Astrocyte of the cerebellum (primary cell): ENCODE measurements at regions not wholly inside any gene's neighbourhood (a gene's known extent, or its start where the extent isn't known, plus 50 kb on each side); places are given as distances from the start of the nearest gene placed in this dataset.

Experiments used
- DNase-seq: peaks from one replicate; pipeline ENCODE4 v3.0.0-alpha.2; 2011; ENCODE audit warnings: low read depth
- H3K4me3 ChIP-seq: 2 replicates; pipeline ENCODE4 v1.5.1; 2011; ENCODE audit warnings: mild to moderate bottlenecking, low read depth, low read length, moderate library complexity
- in situ Hi-C: cut with HindIII; loops from 2 replicates; pipeline ENCODE4 v1.10.0; 2017; ENCODE audit warnings: low sequenced_read_pairs
- TF ChIP-seq, protein P1 (sequence below): IDR thresholded peaks from 2 replicates; pipeline ENCODE4 v1.5.1; 2012; ENCODE audit warnings: low read length, low read depth, moderate library complexity, mild to moderate bottlenecking; ENCODE audit errors: missing control alignments

DNA sequence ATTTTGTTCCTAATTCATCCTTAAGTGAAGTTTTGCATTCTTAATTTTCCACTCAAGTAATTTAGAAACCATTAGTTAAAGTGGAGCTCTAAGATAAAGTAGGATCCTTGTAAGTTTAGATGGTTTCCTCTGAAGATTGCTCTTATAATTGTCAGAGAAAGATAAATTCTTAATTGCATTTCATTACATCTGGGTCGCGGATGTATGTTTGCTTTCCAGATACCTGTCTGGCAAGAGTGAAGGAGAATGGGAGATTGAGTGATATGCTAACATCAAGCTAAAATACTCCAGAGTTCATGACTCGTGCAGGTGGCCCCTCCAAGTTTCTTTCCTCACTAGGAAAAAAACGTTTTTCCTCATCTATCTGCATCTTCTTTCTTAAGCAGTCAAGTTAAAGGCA lies 361.8 kb downstream of the DOK5 start:
- in situ Hi-C loops = no loop called here
- no peak for DNase-seq
- TF ChIP-seq, protein P1, sequence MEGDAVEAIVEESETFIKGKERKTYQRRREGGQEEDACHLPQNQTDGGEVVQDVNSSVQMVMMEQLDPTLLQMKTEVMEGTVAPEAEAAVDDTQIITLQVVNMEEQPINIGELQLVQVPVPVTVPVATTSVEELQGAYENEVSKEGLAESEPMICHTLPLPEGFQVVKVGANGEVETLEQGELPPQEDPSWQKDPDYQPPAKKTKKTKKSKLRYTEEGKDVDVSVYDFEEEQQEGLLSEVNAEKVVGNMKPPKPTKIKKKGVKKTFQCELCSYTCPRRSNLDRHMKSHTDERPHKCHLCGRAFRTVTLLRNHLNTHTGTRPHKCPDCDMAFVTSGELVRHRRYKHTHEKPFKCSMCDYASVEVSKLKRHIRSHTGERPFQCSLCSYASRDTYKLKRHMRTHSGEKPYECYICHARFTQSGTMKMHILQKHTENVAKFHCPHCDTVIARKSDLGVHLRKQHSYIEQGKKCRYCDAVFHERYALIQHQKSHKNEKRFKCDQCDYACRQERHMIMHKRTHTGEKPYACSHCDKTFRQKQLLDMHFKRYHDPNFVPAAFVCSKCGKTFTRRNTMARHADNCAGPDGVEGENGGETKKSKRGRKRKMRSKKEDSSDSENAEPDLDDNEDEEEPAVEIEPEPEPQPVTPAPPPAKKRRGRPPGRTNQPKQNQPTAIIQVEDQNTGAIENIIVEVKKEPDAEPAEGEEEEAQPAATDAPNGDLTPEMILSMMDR = no peak
- no peak overlapping the region for H3K4me3 ChIP-seq

DNA sequence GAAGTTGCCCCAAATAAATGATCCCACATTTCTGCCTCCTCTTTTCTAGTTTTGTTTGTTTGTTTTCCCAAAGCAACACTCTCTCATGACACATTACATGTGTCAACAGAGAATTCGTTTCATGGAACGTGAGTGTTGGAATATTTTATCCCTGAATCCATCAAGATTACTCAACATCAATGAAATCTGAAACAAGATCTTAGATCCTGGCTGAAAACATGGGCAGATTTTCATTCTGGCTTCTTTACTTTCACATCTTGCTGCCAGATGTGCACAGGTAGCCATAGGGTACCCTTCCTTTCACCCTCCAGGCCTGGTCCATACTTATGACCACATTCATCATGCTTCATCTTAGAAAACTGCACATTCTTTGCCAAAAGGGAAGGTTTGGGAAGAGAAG lies 347.0 kb downstream of the DOK5 start:
- in situ Hi-C loops = no loop called here
- TF ChIP-seq, protein P1 = no peak

DNA sequence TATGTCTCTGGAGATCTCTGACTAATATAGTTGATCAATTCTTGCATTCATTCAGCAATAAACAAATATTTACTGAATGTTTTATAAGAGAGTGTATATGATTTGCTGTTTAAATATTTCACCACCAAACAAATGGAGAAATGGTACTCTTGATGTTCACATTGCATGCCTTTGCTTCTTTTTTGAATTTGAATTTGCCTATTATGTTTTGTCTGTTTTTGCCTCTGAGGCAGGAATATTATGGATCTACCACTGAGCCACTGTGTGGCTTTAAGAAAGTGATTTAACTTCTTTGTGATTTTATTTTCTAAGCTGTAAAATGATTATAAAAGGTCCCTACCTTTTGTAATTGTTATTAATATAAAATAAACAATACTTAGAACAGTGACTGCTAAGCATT lies 345.0 kb downstream of the DOK5 start:
- no peak for DNase-seq
- in situ Hi-C loops = no loop called here
- TF ChIP-seq, protein P1 = no peak
- no peak overlapping the region for H3K4me3 ChIP-seq

More for the DNA sequence above, 347.0 kb downstream of the DOK5 start:
- DNase-seq = no peak
- no peak overlapping the region for H3K4me3 ChIP-seq

DNA sequence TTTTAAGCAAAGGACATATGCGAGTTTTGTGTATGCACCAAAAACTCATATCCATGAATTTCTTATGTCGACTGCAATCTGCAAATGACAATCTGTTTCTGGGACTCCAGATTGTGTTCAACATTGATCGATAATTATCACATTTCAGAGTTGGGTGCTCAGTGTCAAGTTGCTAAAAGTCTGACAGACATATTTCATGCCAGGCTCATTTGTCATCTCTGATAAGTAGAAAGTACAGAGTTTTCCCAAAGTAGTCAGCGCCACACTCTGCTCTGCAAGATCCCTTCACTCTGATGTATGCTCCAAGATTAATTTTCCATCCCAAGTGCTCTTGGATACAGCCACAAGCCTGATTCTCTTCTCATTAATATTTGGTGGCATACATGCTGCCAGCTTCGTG lies 331.1 kb downstream of the DOK5 start:
- no peak for DNase-seq
- no peak overlapping the region for H3K4me3 ChIP-seq
- TF ChIP-seq, protein P1 = no peak
- in situ Hi-C loops = no loop called here

DNA sequence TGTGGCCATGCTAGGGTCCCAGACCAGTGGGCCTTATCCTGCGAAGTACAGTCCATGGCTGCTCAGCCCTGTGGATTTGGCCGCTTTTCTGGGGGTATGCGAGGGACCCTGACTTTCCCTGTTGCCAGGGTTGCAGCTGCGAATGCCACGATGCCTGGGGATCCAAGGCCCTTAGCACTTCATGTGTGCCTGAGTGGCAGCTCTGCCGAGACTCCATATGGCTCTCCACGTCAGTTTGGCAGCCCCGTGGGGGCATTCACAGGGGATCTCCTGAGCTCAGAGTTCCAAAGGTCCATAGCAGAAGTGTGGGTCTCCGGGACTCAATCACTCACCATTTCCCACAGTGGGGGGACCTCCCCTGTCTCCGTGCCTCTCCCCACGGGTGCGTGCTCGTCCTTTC lies 319.5 kb downstream of the DOK5 start:
- TF ChIP-seq, protein P1 = no peak
- DNase-seq = no peak
- no peak overlapping the region for H3K4me3 ChIP-seq
- in situ Hi-C loops = no loop called here

DNA sequence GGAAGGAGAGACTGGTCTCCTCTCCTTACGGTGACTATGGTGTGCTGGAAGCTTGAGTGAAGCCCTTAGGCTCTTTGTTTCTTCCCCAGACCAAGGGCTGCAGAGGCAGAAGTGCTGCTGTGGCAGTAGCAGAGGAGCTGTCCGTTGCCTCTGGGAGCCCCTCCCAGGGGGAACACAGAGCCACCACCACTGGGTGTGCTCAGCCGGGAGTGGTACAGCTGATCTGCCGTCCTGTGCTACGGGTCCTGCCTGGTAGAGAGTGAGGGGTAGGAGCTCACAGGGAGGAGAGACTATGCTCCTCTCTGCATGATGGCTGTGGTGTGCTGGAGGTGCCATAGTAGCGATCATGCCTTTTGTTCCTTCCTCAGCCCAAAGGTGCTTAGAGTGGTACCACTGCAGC lies 318.7 kb downstream of the DOK5 start:
- in situ Hi-C loops = no loop called here
- no peak overlapping the region for H3K4me3 ChIP-seq
- DNase-seq = no peak
- TF ChIP-seq, protein P1 = no peak
